ENCODE measurements at regions not wholly inside any gene's neighbourhood (a gene's known extent, or its start where the extent isn't known, plus 50 kb on each side); places are given as distances from the start of the nearest gene placed in this dataset.

DNA sequence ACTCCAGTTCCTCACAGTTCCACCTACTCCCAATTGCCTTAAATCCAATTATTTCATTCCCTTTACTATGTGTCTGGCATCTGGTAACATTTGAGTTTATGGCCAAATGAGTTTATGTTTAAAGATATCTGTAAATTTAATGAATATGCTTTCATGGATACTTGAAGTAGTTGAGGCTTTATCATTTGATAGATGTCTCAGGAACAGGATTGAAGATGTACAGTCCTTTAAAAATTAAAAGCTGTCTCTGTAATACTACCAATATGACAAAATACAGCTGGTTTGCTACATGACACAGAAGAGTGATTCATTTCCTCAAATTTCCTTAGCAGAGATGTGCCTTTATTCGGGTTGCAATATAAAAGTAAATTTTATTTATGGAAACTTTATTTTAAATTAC lies 2326.0 kb upstream of the ACO1 start:
- ATAC-seq: no peak
- Histone ChIP-seq H3K27ac (ENCODE audit: low read length) (no peak overlapping the region), H3K27me3 (ENCODE audit: control insufficient read depth, insufficient read depth, low read length) (no peaks in the 10 kb centered on the region), H3K9me3 (ENCODE audit: control insufficient read depth, insufficient read depth, low read depth, low read length) (no peaks in the 10 kb centered on the region), H3K36me3 (ENCODE audit: control insufficient read depth, insufficient read depth, low read length) (no peaks in the 10 kb centered on the region), H3K4me3 (ENCODE audit: low read depth in 2 of 2, low read length in 2 of 2) (no peak overlapping the region), H3K4me1 (ENCODE audit: control insufficient read depth, insufficient read depth, low read length) (no peaks in the 10 kb centered on the region)
- ChIA-PET POLR2A (no interaction called here), CTCF (no interaction called here)
- TF ChIP-seq POLR2AphosphoS5 (IDR thresholded peaks at IDR 0.05; ENCODE audit: low read depth, low read length) (no peak), SIN3A (IDR thresholded peaks at IDR 0.05; ENCODE audit: borderline replicate concordance, insufficient read depth, low read depth, low read length) (no peak), TCF7L2 (IDR thresholded peaks at IDR 0.05; ENCODE audit: low read depth, low read length) (no peak)
- TF ChIP-seq, protein P1, sequence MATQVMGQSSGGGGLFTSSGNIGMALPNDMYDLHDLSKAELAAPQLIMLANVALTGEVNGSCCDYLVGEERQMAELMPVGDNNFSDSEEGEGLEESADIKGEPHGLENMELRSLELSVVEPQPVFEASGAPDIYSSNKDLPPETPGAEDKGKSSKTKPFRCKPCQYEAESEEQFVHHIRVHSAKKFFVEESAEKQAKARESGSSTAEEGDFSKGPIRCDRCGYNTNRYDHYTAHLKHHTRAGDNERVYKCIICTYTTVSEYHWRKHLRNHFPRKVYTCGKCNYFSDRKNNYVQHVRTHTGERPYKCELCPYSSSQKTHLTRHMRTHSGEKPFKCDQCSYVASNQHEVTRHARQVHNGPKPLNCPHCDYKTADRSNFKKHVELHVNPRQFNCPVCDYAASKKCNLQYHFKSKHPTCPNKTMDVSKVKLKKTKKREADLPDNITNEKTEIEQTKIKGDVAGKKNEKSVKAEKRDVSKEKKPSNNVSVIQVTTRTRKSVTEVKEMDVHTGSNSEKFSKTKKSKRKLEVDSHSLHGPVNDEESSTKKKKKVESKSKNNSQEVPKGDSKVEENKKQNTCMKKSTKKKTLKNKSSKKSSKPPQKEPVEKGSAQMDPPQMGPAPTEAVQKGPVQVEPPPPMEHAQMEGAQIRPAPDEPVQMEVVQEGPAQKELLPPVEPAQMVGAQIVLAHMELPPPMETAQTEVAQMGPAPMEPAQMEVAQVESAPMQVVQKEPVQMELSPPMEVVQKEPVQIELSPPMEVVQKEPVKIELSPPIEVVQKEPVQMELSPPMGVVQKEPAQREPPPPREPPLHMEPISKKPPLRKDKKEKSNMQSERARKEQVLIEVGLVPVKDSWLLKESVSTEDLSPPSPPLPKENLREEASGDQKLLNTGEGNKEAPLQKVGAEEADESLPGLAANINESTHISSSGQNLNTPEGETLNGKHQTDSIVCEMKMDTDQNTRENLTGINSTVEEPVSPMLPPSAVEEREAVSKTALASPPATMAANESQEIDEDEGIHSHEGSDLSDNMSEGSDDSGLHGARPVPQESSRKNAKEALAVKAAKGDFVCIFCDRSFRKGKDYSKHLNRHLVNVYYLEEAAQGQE (IDR thresholded peaks at IDR 0.05; ENCODE audit: insufficient read depth in 1 of 2, low read depth in 2 of 2, low read length in 1 of 2): no peak
- TF ChIP-seq, protein P2, sequence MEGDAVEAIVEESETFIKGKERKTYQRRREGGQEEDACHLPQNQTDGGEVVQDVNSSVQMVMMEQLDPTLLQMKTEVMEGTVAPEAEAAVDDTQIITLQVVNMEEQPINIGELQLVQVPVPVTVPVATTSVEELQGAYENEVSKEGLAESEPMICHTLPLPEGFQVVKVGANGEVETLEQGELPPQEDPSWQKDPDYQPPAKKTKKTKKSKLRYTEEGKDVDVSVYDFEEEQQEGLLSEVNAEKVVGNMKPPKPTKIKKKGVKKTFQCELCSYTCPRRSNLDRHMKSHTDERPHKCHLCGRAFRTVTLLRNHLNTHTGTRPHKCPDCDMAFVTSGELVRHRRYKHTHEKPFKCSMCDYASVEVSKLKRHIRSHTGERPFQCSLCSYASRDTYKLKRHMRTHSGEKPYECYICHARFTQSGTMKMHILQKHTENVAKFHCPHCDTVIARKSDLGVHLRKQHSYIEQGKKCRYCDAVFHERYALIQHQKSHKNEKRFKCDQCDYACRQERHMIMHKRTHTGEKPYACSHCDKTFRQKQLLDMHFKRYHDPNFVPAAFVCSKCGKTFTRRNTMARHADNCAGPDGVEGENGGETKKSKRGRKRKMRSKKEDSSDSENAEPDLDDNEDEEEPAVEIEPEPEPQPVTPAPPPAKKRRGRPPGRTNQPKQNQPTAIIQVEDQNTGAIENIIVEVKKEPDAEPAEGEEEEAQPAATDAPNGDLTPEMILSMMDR (IDR thresholded peaks at IDR 0.05): no peak
- intact Hi-C loops (cut with micrococcal nuclease; ENCODE audit: unreplicated experiment): loop anchor here (2.0 kb wide), 1 partner anchor 22 kb away; no protein-coding TSS in a partner anchor
- BruUV-seq (replicated peaks): no TSS peak
- no peak for DNase-seq (ENCODE audit: low read depth, low spot score)
- in situ Hi-C loops (cut with HindIII; ENCODE audit: low pct_unique_long_range_greater_than_20kb, low sequenced_read_pairs): no loop called here

DNA sequence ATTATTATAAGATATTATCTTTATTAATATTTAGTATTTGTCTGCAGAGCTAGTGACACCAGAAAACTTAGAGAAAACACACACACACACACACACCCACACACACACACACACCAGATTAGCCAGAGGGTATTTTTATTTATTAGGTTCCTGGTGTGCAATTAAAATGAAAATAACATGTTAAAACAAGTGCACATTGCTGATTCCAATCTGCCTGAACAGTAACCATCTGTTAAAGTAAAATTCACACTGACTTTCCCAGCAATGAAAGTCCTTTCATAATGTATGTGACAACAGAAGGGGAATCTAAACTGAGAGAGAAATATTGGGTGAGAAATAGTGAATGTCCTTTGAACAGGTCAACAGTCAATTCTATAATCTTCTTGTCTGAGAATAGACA lies 2323.5 kb upstream of the ACO1 start:
- Histone ChIP-seq H3K27ac (ENCODE audit: low read length) (no peak overlapping the region), H3K36me3 (ENCODE audit: control insufficient read depth, insufficient read depth, low read length) (no peaks in the 10 kb centered on the region), H3K4me3 (ENCODE audit: low read depth in 2 of 2, low read length in 2 of 2) (no peak overlapping the region), H3K4me1 (ENCODE audit: control insufficient read depth, insufficient read depth, low read length) (no peaks in the 10 kb centered on the region), H3K27me3 (ENCODE audit: control insufficient read depth, insufficient read depth, low read length) (no peaks in the 10 kb centered on the region), H3K9me3 (ENCODE audit: control insufficient read depth, insufficient read depth, low read depth, low read length) (no peaks in the 10 kb centered on the region)
- DNase-seq (ENCODE audit: low read depth, low spot score) (no peak), ATAC-seq (no peak)
- in situ Hi-C loops (cut with HindIII; ENCODE audit: low pct_unique_long_range_greater_than_20kb, low sequenced_read_pairs): no loop called here
- BruUV-seq (replicated peaks): no TSS peak
- ChIA-PET POLR2A (no interaction called here), CTCF (no interaction called here)
- intact Hi-C loops (cut with micrococcal nuclease; ENCODE audit: unreplicated experiment): no loop called here
- TF ChIP-seq SIN3A (IDR thresholded peaks at IDR 0.05; ENCODE audit: borderline replicate concordance, insufficient read depth, low read depth, low read length): no peak
- no peak for TF ChIP-seq POLR2AphosphoS5 (IDR thresholded peaks at IDR 0.05; ENCODE audit: low read depth, low read length)
- TF ChIP-seq, protein P2 (IDR thresholded peaks at IDR 0.05): no peak
- TF ChIP-seq TCF7L2 (IDR thresholded peaks at IDR 0.05; ENCODE audit: low read depth, low read length): no peak
- TF ChIP-seq, protein P1 (IDR thresholded peaks at IDR 0.05; ENCODE audit: insufficient read depth in 1 of 2, low read depth in 2 of 2, low read length in 1 of 2): no peak
